GM21528 (cell line): ENCODE measurements at regions not wholly inside any gene's neighbourhood (a gene's known extent, or its start where the extent isn't known, plus 50 kb on each side); places are given as distances from the start of the nearest gene placed in this dataset.

ENCODE experiments used
- ATAC-seq: cut with Tn5 transposase; IDR thresholded peaks from one replicate; pipeline ENCODE4 v1.9.1; 2021; ENCODE audit warnings: mild to moderate bottlenecking, moderate library complexity; ENCODE audit not compliant: unreplicated experiment, low FRiP score

DNA sequence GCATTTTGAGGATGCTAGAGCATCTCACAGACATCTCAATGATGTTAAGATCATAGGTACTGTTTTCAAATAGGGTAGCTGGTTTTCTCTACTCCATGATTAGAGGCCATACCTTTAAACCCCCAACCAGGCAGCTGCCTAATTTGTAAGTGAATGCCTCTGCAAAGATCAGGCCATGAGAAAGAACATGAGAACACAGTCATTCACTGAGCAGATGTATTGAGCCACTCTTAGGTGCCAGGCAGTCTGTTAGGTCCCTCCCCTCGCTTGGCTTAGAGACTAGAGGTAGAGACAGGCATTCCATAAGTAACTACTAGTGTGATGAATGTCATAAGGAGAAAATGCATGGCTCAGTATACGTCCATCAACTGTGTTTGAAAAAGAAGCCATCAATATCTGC, 410.0 kb downstream of the FGF9 start:
- ATAC-seq, result no peak

DNA sequence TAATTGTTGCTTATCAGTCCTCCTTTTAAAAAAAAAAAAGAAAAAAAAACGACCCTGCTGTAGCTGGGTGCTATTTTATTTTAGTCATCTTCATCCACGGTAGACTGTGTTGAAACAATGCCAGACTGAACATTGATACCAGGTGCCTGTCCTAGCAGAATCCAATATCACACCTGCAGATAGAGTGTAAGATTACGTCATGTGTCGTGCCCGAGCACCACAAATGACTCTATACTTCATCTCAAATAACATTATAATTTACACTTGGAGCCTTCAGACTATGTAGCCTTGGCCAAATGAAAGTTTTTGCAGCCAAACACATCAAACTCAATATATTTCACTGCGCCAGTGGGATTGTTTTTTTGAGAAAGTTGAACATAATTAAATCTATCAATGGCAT, 410.6 kb downstream of the FGF9 start:
- no peak for ATAC-seq

GRCh38 chr13:22082030-22082429, 411.2 kb downstream of the FGF9 start:
- no peak for ATAC-seq

GRCh38 chr13:22082437-22083100, 411.7 kb downstream of the FGF9 start:
- no peak for ATAC-seq

GRCh38 chr13:22085001-22085400, 414.1 kb downstream of the FGF9 start:
- no peak for ATAC-seq

DNA sequence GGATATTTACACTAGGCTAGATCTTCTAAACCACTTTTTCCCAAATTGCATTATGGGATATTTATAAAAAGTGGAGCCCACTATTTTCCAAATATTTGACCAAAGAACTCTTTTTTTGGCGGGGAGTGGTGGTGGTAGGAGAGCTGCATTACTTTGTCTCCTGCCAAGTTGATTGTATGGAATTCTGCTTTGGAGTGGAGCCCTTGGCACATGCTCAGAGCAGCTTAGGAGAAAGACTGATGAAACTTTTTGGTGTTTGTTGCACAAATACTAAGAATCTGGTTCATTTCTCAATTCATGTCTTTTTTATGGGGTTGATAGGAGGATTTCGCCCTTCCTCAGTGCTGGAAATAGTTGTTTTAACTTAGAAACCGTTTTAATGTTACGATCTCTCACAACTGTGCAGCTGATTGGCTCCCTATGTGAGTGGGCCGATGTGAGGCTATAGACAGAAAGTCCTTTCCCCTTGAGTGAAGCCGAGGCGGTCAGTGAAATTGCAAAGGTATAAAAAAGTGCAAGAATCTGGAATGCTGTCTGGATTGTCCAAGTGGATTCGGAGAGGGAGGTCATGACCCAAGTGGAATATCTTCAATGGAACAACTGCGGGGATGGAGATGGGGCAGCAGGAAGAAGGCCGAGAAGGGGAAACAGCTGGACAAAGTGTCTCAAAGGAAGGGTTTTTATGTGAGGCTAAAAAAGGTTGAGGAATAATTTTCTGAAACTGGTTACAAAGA, 415.9 kb downstream of the FGF9 start:
- ATAC-seq, result no peak

GRCh38 chr13:22090106-22090505, 419.2 kb downstream of the FGF9 start:
- no peak for ATAC-seq

GRCh38 chr13:22091222-22091970, 420.5 kb downstream of the FGF9 start:
- no peak for ATAC-seq

GRCh38 chr13:22091971-22092300, 421.1 kb downstream of the FGF9 start:
- ATAC-seq, result no peak

DNA sequence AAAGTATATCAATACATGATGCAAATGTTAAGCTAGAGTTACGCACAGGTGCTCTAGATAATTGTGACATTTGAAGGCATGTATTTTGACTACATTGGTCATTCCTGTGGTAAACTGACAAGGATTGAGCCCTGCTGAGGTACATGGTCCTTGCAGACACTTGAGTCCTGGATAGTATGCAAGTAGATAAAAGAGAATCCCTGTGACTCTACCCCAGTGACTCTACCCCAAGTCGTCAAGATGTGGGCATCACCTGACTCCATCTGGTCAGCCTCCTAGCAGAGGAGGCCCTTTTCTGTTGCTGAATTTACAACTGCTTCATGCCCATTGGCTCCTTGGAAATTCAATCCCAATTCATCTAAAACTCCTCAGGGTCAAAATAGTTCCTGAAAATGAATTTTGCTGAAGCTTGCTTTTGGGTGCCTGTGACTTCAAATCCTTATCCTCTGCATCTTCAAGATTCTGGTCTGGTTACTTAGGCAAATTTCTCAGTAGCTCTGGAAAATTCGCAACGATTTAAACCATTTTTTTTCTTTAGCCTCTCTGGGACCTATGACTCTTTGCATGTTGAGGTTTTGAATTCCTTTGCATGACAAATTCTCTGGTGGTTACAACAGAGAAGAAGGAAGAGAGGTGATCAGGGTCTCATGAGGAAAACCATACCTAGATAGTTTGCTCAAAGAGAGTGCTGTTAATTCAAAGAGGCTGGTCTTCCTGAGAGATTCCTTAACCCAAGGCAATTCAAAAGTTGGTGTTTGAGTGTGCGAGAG, 422.1 kb downstream of the FGF9 start:
- no peak for ATAC-seq

GRCh38 chr13:22095794-22096193, 424.9 kb downstream of the FGF9 start:
- ATAC-seq, result no peak

- no peak for ATAC-seq
Observed at GRCh38 chr13:22099585-22099984, 428.7 kb downstream of the FGF9 start.

DNA sequence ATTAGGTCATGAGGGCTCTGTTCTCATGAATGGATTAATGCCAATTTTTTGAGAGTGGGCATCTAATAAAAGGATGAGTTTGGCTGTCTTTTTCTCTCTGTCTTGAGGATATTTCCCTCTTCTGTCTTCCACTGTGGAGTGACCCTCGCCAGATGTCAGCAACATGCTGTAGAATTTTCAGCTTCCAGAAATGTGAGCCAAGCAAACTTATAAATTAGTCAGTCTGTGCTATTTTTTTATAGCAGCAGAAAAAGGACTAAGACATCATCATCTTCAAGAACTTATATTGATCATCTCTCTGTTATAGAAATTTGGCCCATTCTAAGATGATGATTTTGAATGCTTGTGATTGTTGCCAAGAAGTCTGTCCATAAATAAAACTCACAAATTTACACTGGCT, 431.4 kb downstream of the FGF9 start:
- ATAC-seq, result no peak

- ATAC-seq, result no peak
Observed at GRCh38 chr13:22103046-22104027, 432.5 kb downstream of the FGF9 start.

GRCh38 chr13:22106058-22106457, 435.2 kb downstream of the FGF9 start:
- ATAC-seq, result no peak

GRCh38 chr13:22107549-22107948, 436.7 kb downstream of the FGF9 start:
- no peak for ATAC-seq

- ATAC-seq, result no peak
Observed at GRCh38 chr13:22108283-22108942, 437.5 kb downstream of the FGF9 start.

DNA sequence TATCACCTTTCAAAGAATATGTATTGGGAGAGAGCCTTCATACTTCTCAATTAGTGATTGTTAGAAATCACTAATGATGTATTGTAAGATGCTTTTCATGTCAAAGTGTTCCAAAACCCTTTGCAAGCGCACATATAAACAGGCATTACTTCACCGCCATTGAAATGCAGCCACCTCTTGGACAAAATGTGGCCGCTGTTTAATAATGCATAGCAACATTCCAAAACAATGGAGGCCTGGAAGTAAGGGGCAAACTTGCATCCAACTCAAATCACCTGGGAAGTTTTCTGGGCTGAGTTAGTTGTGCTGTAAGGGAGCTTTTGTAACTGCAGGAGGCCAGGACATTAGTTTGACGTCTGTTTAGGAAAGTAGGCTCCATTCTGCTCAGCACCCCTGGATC, 438.1 kb downstream of the FGF9 start:
- ATAC-seq, result no peak

- no peak for ATAC-seq
Observed at GRCh38 chr13:22110368-22110767, 439.5 kb downstream of the FGF9 start.
